HFFc6 (cell line): ENCODE measurements at regions not wholly inside any gene's neighbourhood (a gene's known extent, or its start where the extent isn't known, plus 50 kb on each side); places are given as distances from the start of the nearest gene placed in this dataset.
"Not testable (repeated sequence)": the region's sequence is repeated elsewhere in the genome, so short reads cannot be mapped to it uniquely, and the experiment has no call there.

Source experiments
- DNase-seq: peaks from one replicate; pipeline ENCODE4 v3.0.0-alpha.2; 2018
- H3K27ac Mint-ChIP-seq: 2 replicates; pipeline ENCODE4 v1.8.0; 2020; ENCODE audit warnings: mild to moderate bottlenecking, mixed read lengths
- H3K27me3 Mint-ChIP-seq: 2 replicates; pipeline ENCODE4 v1.8.0; 2021; ENCODE audit warnings: mild to moderate bottlenecking, moderate library complexity, mixed read lengths; ENCODE audit not compliant: insufficient read depth
- H3K36me3 Mint-ChIP-seq: 2 replicates; pipeline ENCODE4 v1.8.0; 2021; ENCODE audit warnings: low read depth, mixed read lengths
- H3K4me1 Mint-ChIP-seq: 2 replicates; pipeline ENCODE4 v1.8.0; 2020; ENCODE audit warnings: low read depth, mixed read lengths
- H3K4me3 Mint-ChIP-seq: 2 replicates; pipeline ENCODE4 v1.8.0; 2020; ENCODE audit warnings: mild to moderate bottlenecking, moderate library complexity, mixed read lengths
- H3K9me3 Mint-ChIP-seq: 2 replicates; pipeline ENCODE4 v1.8.0; 2020; ENCODE audit warnings: mild to moderate bottlenecking, mixed read lengths
- CTCF ChIP-seq: fragments of 200-600 bp; sonication (generic); IDR thresholded peaks from 2 replicates; pipeline ENCODE4 v1.5.0; 2021; ENCODE audit warnings: antibody characterized with exemption, mild to moderate bottlenecking

- peaks cover 56% of the 10 kb centered on the region for H3K4me1 Mint-ChIP-seq
- H3K27ac Mint-ChIP-seq: no peak overlapping the region
- H3K4me3 Mint-ChIP-seq: no peak overlapping the region
- TF ChIP-seq CTCF: no peak
- no peak for DNase-seq
- peaks cover 8% of the 10 kb centered on the region; the same call in 1 of the 2 replicates for H3K36me3 Mint-ChIP-seq
- H3K9me3 Mint-ChIP-seq: no peaks in the 10 kb centered on the region
- peaks cover 3% of the 10 kb centered on the region for H3K27me3 Mint-ChIP-seq
These were observed 230.6 kb upstream of the KRR1 start for GRCh38 chr12:75742048-75742447.

- Mint-ChIP-seq H3K4me3 (no peak overlapping the region), H3K36me3 (peaks cover 8% of the 10 kb centered on the region; the same call in 1 of the 2 replicates), H3K27ac (no peak overlapping the region), H3K9me3 (no peaks in the 10 kb centered on the region), H3K4me1 (peaks cover 43% of the 10 kb centered on the region), H3K27me3 (peaks cover 3% of the 10 kb centered on the region; the same call in 1 of the 2 replicates)
- no peak for TF ChIP-seq CTCF
- DNase-seq: no peak
These were observed 228.5 kb upstream of the KRR1 start for GRCh38 chr12:75739912-75740311.

GRCh38 chr12:75739098-75739497, 227.7 kb upstream of the KRR1 start:
- H3K27ac Mint-ChIP-seq, DNase-seq, H3K9me3 Mint-ChIP-seq, H3K27me3 Mint-ChIP-seq, H3K36me3 Mint-ChIP-seq, H3K4me3 Mint-ChIP-seq: not testable (repeated sequence)
- peaks cover 35% of the 10 kb centered on the region for H3K4me1 Mint-ChIP-seq

- peaks cover 35% of the 10 kb centered on the region for H3K4me1 Mint-ChIP-seq
- DNase-seq: no peak
These were observed 227.1 kb upstream of the KRR1 start for GRCh38 chr12:75738486-75738885.

GRCh38 chr12:75735853-75736252, 224.4 kb upstream of the KRR1 start:
- H3K9me3 Mint-ChIP-seq: no peaks in the 10 kb centered on the region
- H3K27ac Mint-ChIP-seq: no peak overlapping the region
- H3K27me3 Mint-ChIP-seq: peaks cover 3% of the 10 kb centered on the region; the same call in 1 of the 2 replicates
- H3K36me3 Mint-ChIP-seq: 0 out of 2 replicates have a peak, but pooled peaks cover 4% of the 10 kb centered on the region
- no peak for DNase-seq
- no peak overlapping the region for H3K4me3 Mint-ChIP-seq
- H3K4me1 Mint-ChIP-seq: peaks cover 27% of the 10 kb centered on the region
- TF ChIP-seq CTCF: no peak

More at GRCh38 chr12:75738486-75738885, 227.1 kb upstream of the KRR1 start:
- Mint-ChIP-seq H3K4me3 (no peak overlapping the region), H3K36me3 (peaks cover 8% of the 10 kb centered on the region; the same call in 1 of the 2 replicates), H3K9me3 (no peaks in the 10 kb centered on the region), H3K27ac (no peak overlapping the region), H3K27me3 (peaks cover 3% of the 10 kb centered on the region; the same call in 1 of the 2 replicates)
- TF ChIP-seq CTCF: no peak

- H3K4me3 Mint-ChIP-seq: no peak overlapping the region
- H3K27ac Mint-ChIP-seq: no peak overlapping the region
- H3K27me3 Mint-ChIP-seq: peaks cover 1% of the 10 kb centered on the region; the same call in 1 of the 2 replicates
- H3K9me3 Mint-ChIP-seq: no peaks in the 10 kb centered on the region
- TF ChIP-seq CTCF: no peak
- H3K36me3 Mint-ChIP-seq: 0 out of 2 replicates have a peak, but pooled peaks cover 4% of the 10 kb centered on the region
- peaks cover 27% of the 10 kb centered on the region for H3K4me1 Mint-ChIP-seq
- DNase-seq: no peak
These were observed 217.4 kb upstream of the KRR1 start for GRCh38 chr12:75728826-75729225.
